ENCODE measurements at regions not wholly inside any gene's neighbourhood (a gene's known extent, or its start where the extent isn't known, plus 50 kb on each side); places are given as distances from the start of the nearest gene placed in this dataset.

- no peaks in the 10 kb centered on the region for H3K4me1 ChIP-seq (ENCODE audit: control insufficient read depth in 4 of 4, insufficient read depth in 4 of 4, low read length in 3 of 4)
- peaks cover 0 to 2% (median 0%) of the 10 kb centered on the region in 4 donors for H3K27me3 ChIP-seq (ENCODE audit: control insufficient read depth in 4 of 4, insufficient read depth in 4 of 4, low read length in 3 of 4)
- no peak for TF ChIP-seq YY1 (IDR thresholded peaks at IDR 0.05)
- TF ChIP-seq SP1 (IDR thresholded peaks at IDR 0.05): no peak
- TF ChIP-seq TAF1 (conservative IDR thresholded peaks at IDR 0.05): no peak
- TF ChIP-seq CTCF (IDR thresholded peaks at IDR 0.05; ENCODE audit: low read depth, low read length, missing input control): no peak
- no peak for TF ChIP-seq GABPA (IDR thresholded peaks at IDR 0.05 in 1 of 2, conservative IDR thresholded peaks at IDR 0.05 in 1 of 2)
- no peak overlapping the region for H3K4me3 ChIP-seq (ENCODE audit: low read depth in 1 of 3, low read length in 3 of 3)
- H3K36me3 ChIP-seq (ENCODE audit: control insufficient read depth in 4 of 4, insufficient read depth in 3 of 4, low read depth in 1 of 4, low read length in 3 of 4): no peaks in the 10 kb centered on the region
- 70% methylated on average over 5 of the region's 5 CpGs for WGBS
- no peak overlapping the region for H3K27ac ChIP-seq (ENCODE audit: low read depth in 1 of 2, low read length in 2 of 2)
- DNase-seq (ENCODE audit: low spot score): no peak
- H3K9ac ChIP-seq (ENCODE audit: low read depth in 1 of 2, low read length in 2 of 2): no peak overlapping the region
- no peaks in the 10 kb centered on the region for H3K9me3 ChIP-seq (ENCODE audit: control insufficient read depth in 4 of 4, low read length in 3 of 4)
Measured at GRCh38 chr6:169026175-169026574, 227.5 kb downstream of the THBS2 start.

GRCh38 chr6:169024047-169024660, 229.5 kb downstream of the THBS2 start:
- 95% methylated on average over 54 of the region's 54 CpGs for WGBS
- DNase-seq (ENCODE audit: low spot score): no peak
- H3K4me1 ChIP-seq (ENCODE audit: control insufficient read depth in 4 of 4, insufficient read depth in 4 of 4, low read length in 3 of 4): no peaks in the 10 kb centered on the region

More at GRCh38 chr6:169024047-169024660, 229.5 kb downstream of the THBS2 start:
- Histone ChIP-seq H3K4me3 (ENCODE audit: low read depth in 1 of 3, low read length in 3 of 3) (no peak overlapping the region), H3K27ac (ENCODE audit: low read depth in 1 of 2, low read length in 2 of 2) (no peak overlapping the region), H3K9me3 (ENCODE audit: control insufficient read depth in 4 of 4, low read length in 3 of 4) (no peaks in the 10 kb centered on the region), H3K36me3 (ENCODE audit: control insufficient read depth in 4 of 4, insufficient read depth in 3 of 4, low read depth in 1 of 4, low read length in 3 of 4) (no peaks in the 10 kb centered on the region), H3K9ac (ENCODE audit: low read depth in 1 of 2, low read length in 2 of 2) (no peak overlapping the region), H3K27me3 (ENCODE audit: control insufficient read depth in 4 of 4, insufficient read depth in 4 of 4, low read length in 3 of 4) (no peaks in the 10 kb centered on the region)
- TF ChIP-seq REST (IDR thresholded peaks at IDR 0.05) (no peak), FOXA1 (IDR thresholded peaks at IDR 0.05) (no peak), ATF3 (IDR thresholded peaks at IDR 0.05) (no peak), YY1 (IDR thresholded peaks at IDR 0.05) (no peak), EGR1 (IDR thresholded peaks at IDR 0.05; ENCODE audit: low read depth in 2 of 2) (no peak), MAX (IDR thresholded peaks at IDR 0.05) (no peak), NR2F2 (IDR thresholded peaks at IDR 0.05) (no peak), ZBTB33 (IDR thresholded peaks at IDR 0.05) (no peak), HNF4A (conservative IDR thresholded peaks at IDR 0.05) (no peak), GABPA (IDR thresholded peaks at IDR 0.05 in 1 of 2, conservative IDR thresholded peaks at IDR 0.05 in 1 of 2) (no peak), SP1 (IDR thresholded peaks at IDR 0.05) (no peak), CTCF (IDR thresholded peaks at IDR 0.05; ENCODE audit: low read depth, low read length, missing input control) (no peak), TAF1 (conservative IDR thresholded peaks at IDR 0.05) (no peak), JUND (IDR thresholded peaks at IDR 0.05) (no peak), RAD21 (IDR thresholded peaks at IDR 0.05) (no peak), FOXA2 (IDR thresholded peaks at IDR 0.05) (no peak), HNF4G (IDR thresholded peaks at IDR 0.05) (no peak), RXRA (IDR thresholded peaks at IDR 0.05) (no peak)

All from liver (tissue), 8 donors.